Suprapubic skin (tissue), 4 donors: ENCODE measurements at regions not wholly inside any gene's neighbourhood (a gene's known extent, or its start where the extent isn't known, plus 50 kb on each side); places are given as distances from the start of the nearest gene placed in this dataset.

Experiments used
- DNase-seq, 2 donors: peaks; one replicate each; pipeline ENCODE4 v3.0.0-alpha.2; 2019; ENCODE audit warnings: low spot score in 2 of 2
- H3K27ac ChIP-seq: fragments of 200-600 bp; sonication (generic); one replicate; pipeline ENCODE4 v1.5.1; 2019
- H3K27me3 ChIP-seq: fragments of 200-600 bp; sonication (generic); one replicate; pipeline ENCODE4 v1.5.1; 2019
- H3K36me3 ChIP-seq: fragments of 200-600 bp; sonication (generic); one replicate; pipeline ENCODE4 v1.5.1; 2019
- H3K4me1 ChIP-seq: fragments of 200-600 bp; sonication (generic); one replicate; pipeline ENCODE4 v1.5.1; 2019
- H3K4me3 ChIP-seq: fragments of 200-600 bp; sonication (generic); one replicate; pipeline ENCODE4 v1.5.1; 2019; ENCODE audit warnings: mild to moderate bottlenecking
- H3K9me3 ChIP-seq: fragments of 200-600 bp; sonication (generic); one replicate; pipeline ENCODE4 v1.5.1; 2019
- CTCF ChIP-seq, 2 donors: fragments of 200-600 bp in 1 of 2; fragments of 450-650 bp in 1 of 2; sonication (generic) in 1 of 2; IDR thresholded peaks; one replicate each; pipeline ENCODE4 v1.5.1; 2016 to 2019; ENCODE audit warnings: antibody characterized with exemption in 2 of 2, mild to moderate bottlenecking in 1 of 2, moderate library complexity in 1 of 2
- EP300 ChIP-seq: sonication (generic); formaldehyde crosslinking; IDR thresholded peaks from one replicate; pipeline ENCODE4 v1.6.1; 2017; ENCODE audit warnings: antibody characterized with exemption
- POLR2A ChIP-seq, 2 donors: fragments of 450-650 bp; IDR thresholded peaks; one replicate each; pipeline ENCODE4 v1.6.1; 2017; ENCODE audit warnings: antibody characterized with exemption in 2 of 2, mild to moderate bottlenecking in 2 of 2, moderate library complexity in 2 of 2
- POLR2AphosphoS5 ChIP-seq, 3 donors: sonication (generic); formaldehyde crosslinking; IDR thresholded peaks; one replicate each; pipeline ENCODE4 v1.6.1; 2017; ENCODE audit warnings: antibody characterized with exemption in 3 of 3
- WGBS: methylation state at CpG from one replicate; pipeline ENCODE4 v1.1.5; 2018; 5-methylcytosine and 5-hydroxymethylcytosine counted together

- 69% methylated on average over 5 of the region's 5 CpGs for WGBS
- Histone ChIP-seq H3K27ac (no peak overlapping the region), H3K27me3 (no peaks in the 10 kb centered on the region)
Observed at GRCh38 chr11:110032259-110032658, 60.9 kb upstream of the ZC3H12C start.

GRCh38 chr11:110032957-110033570, 60.1 kb upstream of the ZC3H12C start:
- H3K27ac ChIP-seq = no peak overlapping the region
- H3K27me3 ChIP-seq = no peaks in the 10 kb centered on the region
- no peaks in the 10 kb centered on the region for H3K4me1 ChIP-seq
- H3K4me3 ChIP-seq = no peak overlapping the region
- TF ChIP-seq POLR2AphosphoS5 (IDR thresholded peaks at IDR 0.05) (no peak), POLR2A (IDR thresholded peaks at IDR 0.05) (no peak), CTCF (IDR thresholded peaks at IDR 0.05) (no peak), EP300 (no peak)
- no peaks in the 10 kb centered on the region for H3K36me3 ChIP-seq
- 71% methylated on average over 1 of the region's 1 CpG for WGBS
- no peak for DNase-seq
- H3K9me3 ChIP-seq = no peaks in the 10 kb centered on the region

More at GRCh38 chr11:110032259-110032658, 60.9 kb upstream of the ZC3H12C start:
- no peak for DNase-seq
- TF ChIP-seq EP300 = no peak
- TF ChIP-seq POLR2A (IDR thresholded peaks at IDR 0.05) = no peak
- TF ChIP-seq POLR2AphosphoS5 (IDR thresholded peaks at IDR 0.05) = no peak
- TF ChIP-seq CTCF (IDR thresholded peaks at IDR 0.05) = no peak
- H3K4me1 ChIP-seq = no peaks in the 10 kb centered on the region
- H3K36me3 ChIP-seq = no peaks in the 10 kb centered on the region
- no peak overlapping the region for H3K4me3 ChIP-seq
- no peaks in the 10 kb centered on the region for H3K9me3 ChIP-seq

GRCh38 chr11:110034806-110035205, 58.4 kb upstream of the ZC3H12C start:
- WGBS = 66% methylated on average over 4 of the region's 4 CpGs
- Histone ChIP-seq H3K4me3 (no peak overlapping the region), H3K27me3 (no peaks in the 10 kb centered on the region), H3K27ac (no peak overlapping the region), H3K9me3 (no peaks in the 10 kb centered on the region), H3K36me3 (no peaks in the 10 kb centered on the region), H3K4me1 (no peaks in the 10 kb centered on the region)
- no peak for DNase-seq
- TF ChIP-seq EP300 = no peak
- no peak for TF ChIP-seq POLR2AphosphoS5 (IDR thresholded peaks at IDR 0.05)

GRCh38 chr11:110035357-110035756, 57.8 kb upstream of the ZC3H12C start:
- TF ChIP-seq CTCF (IDR thresholded peaks at IDR 0.05) (no peak), POLR2AphosphoS5 (IDR thresholded peaks at IDR 0.05) (no peak), EP300 (no peak), POLR2A (IDR thresholded peaks at IDR 0.05) (no peak)
- H3K4me1 ChIP-seq = no peaks in the 10 kb centered on the region
- no peak for DNase-seq
- H3K4me3 ChIP-seq = no peak overlapping the region
- no peaks in the 10 kb centered on the region for H3K36me3 ChIP-seq
- no peaks in the 10 kb centered on the region for H3K27me3 ChIP-seq
- WGBS = 48% methylated on average over 2 of the region's 2 CpGs
- no peak overlapping the region for H3K27ac ChIP-seq
- no peaks in the 10 kb centered on the region for H3K9me3 ChIP-seq

GRCh38 chr11:110038201-110038600, 55.0 kb upstream of the ZC3H12C start:
- no peak overlapping the region for H3K27ac ChIP-seq
- no peaks in the 10 kb centered on the region for H3K4me1 ChIP-seq
- H3K27me3 ChIP-seq = no peaks in the 10 kb centered on the region
- no peak for DNase-seq
- H3K9me3 ChIP-seq = no peaks in the 10 kb centered on the region
- TF ChIP-seq EP300 (no peak), POLR2A (IDR thresholded peaks at IDR 0.05) (no peak), CTCF (IDR thresholded peaks at IDR 0.05) (no peak), POLR2AphosphoS5 (IDR thresholded peaks at IDR 0.05) (no peak)
- H3K36me3 ChIP-seq = no peaks in the 10 kb centered on the region
- WGBS = 55% methylated on average over 3 of the region's 3 CpGs
- H3K4me3 ChIP-seq = no peak overlapping the region
